CD4-positive, alpha-beta T cell (primary cell): ENCODE measurements at regions not wholly inside any gene's neighbourhood (a gene's known extent, or its start where the extent isn't known, plus 50 kb on each side); places are given as distances from the start of the nearest gene placed in this dataset.

Experiments used
- ATAC-seq: fragments of 200-7000 bp; cut with Tn5 transposase; one replicate; pipeline ENCODE4 v1.10.0; 2022; ENCODE audit warnings: mild to moderate bottlenecking; ENCODE audit not compliant: poor library complexity
- CTCF ChIA-PET: fragments of 350-600 bp; sonication (Branson Sonifier 250); formaldehyde crosslinking; loops from one replicate; lab custom pipeline; 2021; ENCODE audit warnings: antibody characterized with exemption, inconsistent platforms; lab: Charles Lee
- POLR2A ChIA-PET: fragments of 350-600 bp; sonication (Branson Sonifier 250); formaldehyde crosslinking; loops from one replicate; lab custom pipeline; 2021; ENCODE audit warnings: antibody characterized with exemption, inconsistent platforms; lab: Charles Lee
- DNase-seq, 14 experiments: peaks; one replicate each; pipeline ENCODE4 v3.0.0-alpha.2; 2013 to 2020; ENCODE audit warnings: mixed read lengths in 2 of 14
- H3K27ac ChIP-seq, 2 donors: one replicate each; pipeline versions ENCODE4 v1.5.1 to v1.7.0; 2013; ENCODE audit warnings: low read length in 2 of 2, low read depth in 1 of 2, mild to moderate bottlenecking in 1 of 2
- H3K27me3 ChIP-seq, 2 experiments: 1 replicate in 1 of 2; 2 replicates in 1 of 2; pipeline versions ENCODE4 v1.6.1 to v1.7.0; 2013; ENCODE audit warnings: low read length in 2 of 2, control low read depth in 1 of 2, mild to moderate bottlenecking in 1 of 2, moderate library complexity in 1 of 2; ENCODE audit not compliant: insufficient read depth in 2 of 2, control insufficient read depth in 1 of 2
- H3K36me3 ChIP-seq: one replicate; pipeline ENCODE4 v1.6.1; 2013; ENCODE audit warnings: low read length, control low read depth; ENCODE audit not compliant: insufficient read depth
- H3K4me1 ChIP-seq: one replicate; pipeline ENCODE4 v1.6.1; 2013; ENCODE audit warnings: low read length, control low read depth; ENCODE audit not compliant: insufficient read depth
- H3K4me3 ChIP-seq: one replicate; pipeline ENCODE4 v1.5.1; 2013; ENCODE audit warnings: mild to moderate bottlenecking, low read length, moderate library complexity
- H3K9me3 ChIP-seq, 2 experiments: 1 replicate in 1 of 2; 2 replicates in 1 of 2; pipeline versions ENCODE4 v1.6.1 to v1.7.0; 2013; ENCODE audit warnings: low read length in 2 of 2, mild to moderate bottlenecking in 2 of 2, control low read depth in 1 of 2, moderate library complexity in 1 of 2; ENCODE audit not compliant: control insufficient read depth in 1 of 2, insufficient read depth in 1 of 2
- H3K27ac Mint-ChIP-seq: one replicate; pipeline ENCODE4 v1.8.0; 2020; ENCODE audit warnings: mixed read lengths
- H3K27me3 Mint-ChIP-seq: one replicate; pipeline ENCODE4 v1.8.0; 2021; ENCODE audit warnings: mixed read lengths
- H3K36me3 Mint-ChIP-seq: one replicate; pipeline ENCODE4 v1.8.0; 2021; ENCODE audit warnings: low read depth, mixed read lengths
- H3K4me1 Mint-ChIP-seq: one replicate; pipeline ENCODE4 v1.8.0; 2021; ENCODE audit warnings: low read depth, mixed read lengths
- H3K4me3 Mint-ChIP-seq: one replicate; pipeline ENCODE4 v1.8.0; 2020; ENCODE audit warnings: mild to moderate bottlenecking, mixed read lengths
- H3K9me3 Mint-ChIP-seq: one replicate; pipeline ENCODE4 v1.8.0; 2020; ENCODE audit warnings: mixed read lengths
- CTCF ChIP-seq: fragments of 200-600 bp; IDR thresholded peaks from one replicate; pipeline ENCODE4 v1.8.0; 2022; ENCODE audit warnings: antibody characterized with exemption, mild to moderate bottlenecking
- intact Hi-C, 2 experiments: fragments of 100-400 bp; cut with DNase I in 1 of 2; cut with micrococcal nuclease in 1 of 2; formaldehyde crosslinking; loops; one replicate each; pipeline versions ENCODE4 v1.15.1 to v1.9.0; 2023 to 2025; cut with DNase I, micrococcal nuclease

- no peaks in the 10 kb centered on the region for H3K36me3 ChIP-seq
- DNase-seq: no peak
- TF ChIP-seq CTCF: no peak
- no peaks in the 10 kb centered on the region for H3K9me3 Mint-ChIP-seq
- no peak overlapping the region for H3K27ac Mint-ChIP-seq
- H3K27me3 Mint-ChIP-seq: no peaks in the 10 kb centered on the region
- no peaks in the 10 kb centered on the region for H3K27me3 ChIP-seq
- CTCF ChIA-PET: no interaction called here
- POLR2A ChIA-PET: no interaction called here
- no peaks in the 10 kb centered on the region for H3K36me3 Mint-ChIP-seq
- intact Hi-C loops: no loop called here
- H3K4me1 Mint-ChIP-seq: no peaks in the 10 kb centered on the region
- H3K9me3 ChIP-seq: peaks cover 0 to 13% of the 10 kb centered on the region in 2 experiments
- no peak overlapping the region for H3K4me3 ChIP-seq
- H3K4me1 ChIP-seq: no peaks in the 10 kb centered on the region
- no peak overlapping the region for H3K4me3 Mint-ChIP-seq
- ATAC-seq: no peak
- no peak overlapping the region for H3K27ac ChIP-seq
Observed at GRCh38 chr7:42456756-42457276, 219.8 kb upstream of the GLI3 start.

GRCh38 chr7:42456267-42456666, 219.3 kb upstream of the GLI3 start:
- H3K9me3 ChIP-seq: peaks cover 0 to 13% of the 10 kb centered on the region in 2 experiments
- H3K9me3 Mint-ChIP-seq: no peaks in the 10 kb centered on the region
- ChIA-PET POLR2A (no interaction called here), CTCF (no interaction called here)
- ATAC-seq: no peak
- H3K36me3 Mint-ChIP-seq: no peaks in the 10 kb centered on the region
- H3K4me3 Mint-ChIP-seq: no peak overlapping the region
- DNase-seq: no peak
- H3K27ac ChIP-seq: no peak overlapping the region
- H3K27me3 ChIP-seq: no peaks in the 10 kb centered on the region
- no peaks in the 10 kb centered on the region for H3K4me1 ChIP-seq
- no peak for TF ChIP-seq CTCF
- H3K4me3 ChIP-seq: no peak overlapping the region
- no peaks in the 10 kb centered on the region for H3K27me3 Mint-ChIP-seq
- H3K27ac Mint-ChIP-seq: no peak overlapping the region
- H3K4me1 Mint-ChIP-seq: no peaks in the 10 kb centered on the region
- H3K36me3 ChIP-seq: no peaks in the 10 kb centered on the region
- intact Hi-C loops: no loop called here

GRCh38 chr7:42453931-42454361, 216.9 kb upstream of the GLI3 start:
- Mint-ChIP-seq H3K27me3 (no peaks in the 10 kb centered on the region), H3K27ac (no peak overlapping the region), H3K9me3 (no peaks in the 10 kb centered on the region), H3K4me1 (no peaks in the 10 kb centered on the region), H3K36me3 (no peaks in the 10 kb centered on the region), H3K4me3 (no peak overlapping the region)
- no peak for DNase-seq
- H3K9me3 ChIP-seq: peaks cover 0 to 9% of the 10 kb centered on the region in 2 experiments
- no peak overlapping the region for H3K4me3 ChIP-seq
- intact Hi-C loops: no loop called here
- POLR2A ChIA-PET: no interaction called here
- CTCF ChIA-PET: no interaction called here
- no peaks in the 10 kb centered on the region for H3K36me3 ChIP-seq
- no peaks in the 10 kb centered on the region for H3K4me1 ChIP-seq
- no peak for TF ChIP-seq CTCF
- no peak overlapping the region for H3K27ac ChIP-seq
- no peak for ATAC-seq
- H3K27me3 ChIP-seq: no peaks in the 10 kb centered on the region
